HG02588 (cell line): ENCODE measurements at regions not wholly inside any gene's neighbourhood (a gene's known extent, or its start where the extent isn't known, plus 50 kb on each side); places are given as distances from the start of the nearest gene placed in this dataset.

ENCODE experiments used
- ATAC-seq: cut with Tn5 transposase; IDR thresholded peaks from one replicate; pipeline ENCODE4 v1.9.1; 2021; ENCODE audit warnings: mild to moderate bottlenecking, moderate library complexity; ENCODE audit not compliant: unreplicated experiment

GRCh38 chr1:235011599-235012435 lies 116.8 kb downstream of the TOMM20 start:
- peak; percentile 70 for ATAC-seq

DNA sequence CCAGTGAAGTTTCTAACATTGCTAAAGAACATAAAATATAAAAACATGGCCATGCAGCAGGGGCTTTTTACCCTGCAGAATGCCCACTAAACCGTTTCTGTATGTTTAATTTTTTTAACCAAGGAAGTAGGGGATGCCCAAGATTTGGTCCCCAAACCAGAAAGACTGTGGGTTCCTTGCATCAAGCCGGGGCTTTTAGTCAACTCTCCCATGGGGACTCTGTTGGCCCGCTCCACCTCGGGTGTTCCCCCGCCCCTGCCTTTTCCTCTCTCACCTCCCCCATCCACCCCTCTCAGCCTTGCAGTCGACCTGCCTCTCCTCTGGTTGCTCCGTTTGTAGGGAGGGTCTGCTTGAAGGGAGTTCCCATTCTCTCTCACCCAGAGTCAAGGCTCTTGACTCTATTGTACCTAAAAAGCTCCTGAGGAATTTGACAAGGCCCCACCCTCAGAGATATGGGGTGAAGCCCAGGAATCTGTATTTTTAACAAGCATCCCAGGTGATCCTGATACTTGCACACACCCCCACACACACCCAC lies 117.5 kb downstream of the TOMM20 start:
- ATAC-seq = no peak

- no peak for ATAC-seq
These were observed 118.9 kb downstream of the TOMM20 start for GRCh38 chr1:235009561-235010306.

DNA sequence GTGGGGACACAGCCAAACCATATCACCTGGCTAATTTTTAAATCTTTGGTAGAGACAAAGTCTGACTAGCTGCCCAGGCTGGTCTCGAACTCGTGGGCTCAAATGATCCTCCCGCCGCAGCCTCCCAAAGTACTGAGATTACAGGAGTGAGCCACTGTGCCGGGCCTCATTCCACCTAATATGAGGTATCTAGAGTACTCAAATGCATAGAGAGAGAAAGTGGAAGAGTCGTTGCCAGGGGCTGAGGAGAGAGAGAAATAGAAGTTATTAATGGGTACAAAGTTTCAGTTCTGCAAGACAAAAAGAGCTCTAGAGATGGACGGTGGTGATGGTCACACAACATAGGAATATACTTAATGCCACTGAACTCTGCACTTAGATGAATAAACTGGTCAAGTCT lies 119.6 kb downstream of the TOMM20 start:
- ATAC-seq = no peak

GRCh38 chr1:235008239-235008638 lies 120.4 kb downstream of the TOMM20 start:
- no peak for ATAC-seq

- ATAC-seq = no peak
These were observed 121.8 kb downstream of the TOMM20 start for GRCh38 chr1:235006816-235007215.

- no peak for ATAC-seq
These were observed 122.4 kb downstream of the TOMM20 start for GRCh38 chr1:235006132-235006721.

DNA sequence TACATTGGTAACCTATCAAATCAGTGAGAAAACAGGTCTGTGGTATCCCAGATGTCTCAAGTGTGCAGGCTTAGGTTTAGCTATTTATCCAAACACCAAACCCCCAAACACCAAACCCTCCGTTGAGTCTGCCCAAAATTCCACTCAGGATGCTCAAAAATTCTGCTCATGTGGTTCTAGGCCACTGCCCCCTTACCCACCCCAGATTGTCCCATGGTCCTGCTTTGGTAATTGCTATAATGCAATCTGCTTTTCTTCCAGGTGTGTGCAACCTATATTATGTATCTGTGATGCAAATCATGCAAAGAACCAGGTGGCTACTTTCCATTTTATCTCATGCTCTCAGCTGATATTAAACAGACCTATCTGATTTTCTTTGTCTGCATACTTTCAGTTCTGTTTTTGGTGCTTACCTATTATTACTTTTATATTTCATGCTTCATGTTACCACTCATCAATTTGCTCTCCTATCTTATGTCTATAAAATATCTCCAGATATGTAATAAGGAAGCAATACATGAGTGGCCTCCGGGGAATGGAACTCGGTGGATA lies 123.7 kb downstream of the TOMM20 start:
- no peak for ATAC-seq

DNA sequence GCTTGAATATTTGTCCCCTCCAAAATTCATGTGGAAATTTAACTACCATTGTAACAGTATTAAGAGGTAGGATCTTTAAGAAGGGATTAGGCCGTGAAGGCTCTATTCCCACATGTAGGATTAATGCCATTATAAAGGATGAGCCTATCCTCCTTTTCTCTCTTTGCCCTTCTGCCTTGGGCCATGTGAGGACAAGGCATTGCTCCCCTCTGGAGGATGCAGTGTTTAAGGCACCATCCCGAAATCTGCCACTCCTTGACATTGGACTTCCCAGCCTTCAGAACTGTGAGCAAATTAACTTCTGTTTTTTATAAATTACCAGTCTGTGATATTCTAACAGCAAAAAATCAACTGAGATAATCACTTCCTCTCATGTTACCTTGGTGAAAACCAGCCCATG lies 124.4 kb downstream of the TOMM20 start:
- no peak for ATAC-seq

- ATAC-seq = no peak
These were observed 125.8 kb downstream of the TOMM20 start for GRCh38 chr1:235002706-235003300.

DNA sequence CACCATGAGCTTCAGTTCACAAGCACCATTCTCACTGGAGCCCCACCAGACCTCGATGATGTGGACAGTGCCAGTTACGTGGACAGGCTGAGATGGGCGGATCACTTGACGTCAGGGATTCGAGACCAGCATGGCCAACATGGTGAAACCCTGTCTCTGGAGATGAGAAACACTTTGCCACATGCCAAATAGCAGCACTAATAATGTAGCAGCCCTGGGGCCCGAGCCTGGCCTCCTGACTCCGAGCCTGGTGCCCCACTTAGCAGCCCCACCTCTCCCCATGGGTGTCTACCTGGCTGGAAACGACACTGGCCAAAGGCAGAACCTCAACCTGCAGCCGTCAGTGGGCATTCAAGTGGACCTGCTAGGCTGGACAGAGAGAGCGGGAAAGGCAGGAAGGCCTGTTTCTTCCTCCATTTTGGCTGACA lies 129.1 kb downstream of the TOMM20 start:
- ATAC-seq = no peak

DNA sequence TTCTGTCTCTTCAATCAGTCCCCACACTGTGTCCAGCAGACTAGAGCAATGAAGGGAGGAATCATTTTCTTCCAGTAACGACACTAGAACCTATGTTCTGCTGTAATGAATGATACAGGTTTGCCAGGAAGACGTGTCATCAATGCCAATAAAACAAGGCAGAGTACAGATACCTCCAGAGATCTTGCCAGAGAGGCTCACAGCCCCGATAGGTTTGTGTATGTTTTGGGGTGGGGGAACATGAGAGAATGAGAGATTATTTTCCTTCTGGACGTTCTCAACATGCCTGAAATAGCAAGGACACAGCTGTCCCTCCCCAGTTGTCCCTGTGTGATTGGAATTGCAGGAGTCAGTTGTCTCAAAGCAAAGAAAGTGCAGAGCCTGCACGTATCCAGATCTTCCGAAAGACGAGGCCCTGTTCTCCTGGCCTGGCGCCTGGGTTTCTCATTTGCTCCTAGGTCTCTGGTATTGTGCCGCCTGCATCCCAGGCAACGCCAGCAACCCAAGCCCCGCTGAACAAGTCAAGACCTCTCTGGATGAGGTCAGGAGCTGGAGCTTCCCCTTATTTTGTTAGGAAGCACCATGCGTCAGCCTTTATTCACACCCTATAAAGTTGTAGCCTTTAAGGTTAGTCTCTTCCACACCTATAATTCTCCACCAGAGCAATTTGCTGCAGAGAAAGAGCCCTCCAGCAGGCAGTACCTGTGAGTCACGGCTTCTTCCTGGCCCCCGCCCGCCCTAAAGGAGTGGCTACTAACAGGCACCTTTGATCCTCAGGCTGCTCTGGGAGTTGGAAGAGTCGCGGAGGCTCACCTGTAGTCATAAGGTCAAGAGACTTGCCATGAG lies 130.5 kb downstream of the TOMM20 start:
- ATAC-seq = no peak

DNA sequence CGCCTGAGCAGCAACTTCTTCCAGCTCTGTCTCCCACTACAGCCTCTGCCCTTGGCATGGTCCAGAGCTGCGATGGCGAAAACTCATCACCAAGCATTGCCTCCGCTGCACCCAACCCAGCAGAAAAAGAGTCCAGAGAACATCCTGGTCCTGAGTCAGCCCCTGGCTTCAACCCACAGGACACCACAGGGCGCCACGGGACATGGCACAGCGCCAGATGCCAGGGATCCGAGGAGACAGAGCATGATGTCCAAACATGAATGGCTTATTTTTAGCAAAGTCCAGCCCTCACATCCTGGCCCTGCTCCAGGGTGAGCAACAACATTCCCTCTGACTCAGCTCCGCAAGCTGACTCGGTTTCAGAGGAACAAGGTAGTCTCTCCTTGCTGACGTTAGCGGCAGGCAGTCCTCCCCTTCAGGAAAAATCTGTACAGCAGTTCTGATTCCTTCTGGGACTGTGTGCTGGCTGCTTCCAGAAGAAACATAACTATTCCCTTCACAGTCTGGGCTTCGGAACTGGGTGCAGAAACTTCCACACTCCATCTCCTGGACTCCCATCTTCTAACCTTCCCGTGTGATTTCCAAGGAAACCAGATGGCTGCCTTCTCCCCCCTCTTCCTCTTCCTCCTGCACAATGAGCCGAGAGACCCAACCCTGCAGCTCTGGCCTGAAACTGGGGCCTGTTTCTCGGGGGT lies 131.3 kb downstream of the TOMM20 start:
- ATAC-seq = no peak

GRCh38 chr1:234996245-234996757 lies 132.3 kb downstream of the TOMM20 start:
- no peak for ATAC-seq

GRCh38 chr1:234994436-234995295 lies 134.0 kb downstream of the TOMM20 start:
- no peak for ATAC-seq

GRCh38 chr1:234992065-234992464 lies 136.6 kb downstream of the TOMM20 start:
- ATAC-seq = no peak

GRCh38 chr1:234990874-234991801 lies 137.5 kb downstream of the TOMM20 start:
- no peak for ATAC-seq
